Mammary epithelial cell (primary cell): ENCODE measurements at regions not wholly inside any gene's neighbourhood (a gene's known extent, or its start where the extent isn't known, plus 50 kb on each side); places are given as distances from the start of the nearest gene placed in this dataset.

Source experiments
- CTCF ChIP-seq, 2 donors: IDR thresholded peaks in 1 of 2; conservative IDR thresholded peaks in 1 of 2; 2 replicates each; pipeline ENCODE4 v1.5.1; 2011 to 2012; ENCODE audit warnings: inconsistent platforms in 2 of 2, low read length in 2 of 2, mild to moderate bottlenecking in 2 of 2, control low read depth in 1 of 2, low read depth in 1 of 2; ENCODE audit not compliant: insufficient read depth in 1 of 2; ENCODE audit errors: extremely low read depth in 1 of 2
- EZH2 ChIP-seq: IDR thresholded peaks from 2 replicates; pipeline ENCODE4 v1.6.1; 2012; ENCODE audit warnings: low read length, inconsistent platforms, borderline replicate concordance

GRCh38 chr2:71813807-71814470 is 333.7 kb downstream of the CYP26B1 start:
- TF ChIP-seq CTCF (conservative IDR thresholded peaks at IDR 0.05 in 1 of 2, IDR thresholded peaks at IDR 0.05 in 1 of 2; ENCODE audit: extremely low read depth in 1 of 2, insufficient read depth in 1 of 2, low read depth in 1 of 2, low read length in 2 of 2) = no peak
- no peak for TF ChIP-seq EZH2
